ENCODE measurements at regions not wholly inside any gene's neighbourhood (a gene's known extent, or its start where the extent isn't known, plus 50 kb on each side); places are given as distances from the start of the nearest gene placed in this dataset.

DNA sequence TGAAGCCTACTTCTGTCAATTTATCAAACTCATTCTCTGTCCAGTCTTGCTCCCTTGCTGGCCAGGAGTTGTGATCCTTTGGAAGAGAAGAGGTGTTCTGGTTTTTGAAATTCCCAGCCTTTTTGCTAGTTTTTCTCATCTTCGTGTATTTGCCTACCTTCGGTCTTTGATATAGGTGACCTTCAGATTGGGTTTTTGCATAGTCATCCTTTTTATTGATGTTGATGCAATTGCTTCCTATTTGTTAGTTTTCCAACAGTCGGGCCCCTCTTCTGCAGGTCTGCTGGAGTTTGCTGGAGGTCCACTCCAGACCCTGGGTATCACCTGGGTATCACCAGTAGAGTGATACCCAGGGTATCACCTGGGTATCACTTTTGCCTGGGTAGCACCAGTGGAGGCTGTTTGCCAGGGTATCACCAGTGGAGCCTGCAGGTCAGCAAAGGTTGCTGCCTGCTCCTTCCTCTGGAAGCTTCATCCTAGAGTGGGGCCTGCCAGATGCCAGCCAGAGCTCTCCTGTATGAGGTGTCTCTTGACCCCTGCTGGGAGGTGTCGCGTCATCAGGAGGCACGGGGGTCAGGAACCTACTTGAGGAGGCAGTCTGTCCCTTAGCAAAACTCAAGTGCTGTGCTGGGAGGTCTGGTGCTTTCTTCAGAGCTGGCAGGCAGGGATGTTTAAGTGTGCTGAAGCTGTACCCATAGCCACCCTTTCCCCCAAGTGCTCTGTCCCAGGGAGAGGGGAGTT, 684.2 kb downstream of the PCDH18 start:
- no peak overlapping the region for H3K4me3 ChIP-seq (ENCODE audit: low read length)
- DNase-seq (ENCODE audit: low read depth) = no peak
- TF ChIP-seq, protein P1, sequence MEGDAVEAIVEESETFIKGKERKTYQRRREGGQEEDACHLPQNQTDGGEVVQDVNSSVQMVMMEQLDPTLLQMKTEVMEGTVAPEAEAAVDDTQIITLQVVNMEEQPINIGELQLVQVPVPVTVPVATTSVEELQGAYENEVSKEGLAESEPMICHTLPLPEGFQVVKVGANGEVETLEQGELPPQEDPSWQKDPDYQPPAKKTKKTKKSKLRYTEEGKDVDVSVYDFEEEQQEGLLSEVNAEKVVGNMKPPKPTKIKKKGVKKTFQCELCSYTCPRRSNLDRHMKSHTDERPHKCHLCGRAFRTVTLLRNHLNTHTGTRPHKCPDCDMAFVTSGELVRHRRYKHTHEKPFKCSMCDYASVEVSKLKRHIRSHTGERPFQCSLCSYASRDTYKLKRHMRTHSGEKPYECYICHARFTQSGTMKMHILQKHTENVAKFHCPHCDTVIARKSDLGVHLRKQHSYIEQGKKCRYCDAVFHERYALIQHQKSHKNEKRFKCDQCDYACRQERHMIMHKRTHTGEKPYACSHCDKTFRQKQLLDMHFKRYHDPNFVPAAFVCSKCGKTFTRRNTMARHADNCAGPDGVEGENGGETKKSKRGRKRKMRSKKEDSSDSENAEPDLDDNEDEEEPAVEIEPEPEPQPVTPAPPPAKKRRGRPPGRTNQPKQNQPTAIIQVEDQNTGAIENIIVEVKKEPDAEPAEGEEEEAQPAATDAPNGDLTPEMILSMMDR (conservative IDR thresholded peaks at IDR 0.05; ENCODE audit: low read depth, low read length) = no peak

DNA sequence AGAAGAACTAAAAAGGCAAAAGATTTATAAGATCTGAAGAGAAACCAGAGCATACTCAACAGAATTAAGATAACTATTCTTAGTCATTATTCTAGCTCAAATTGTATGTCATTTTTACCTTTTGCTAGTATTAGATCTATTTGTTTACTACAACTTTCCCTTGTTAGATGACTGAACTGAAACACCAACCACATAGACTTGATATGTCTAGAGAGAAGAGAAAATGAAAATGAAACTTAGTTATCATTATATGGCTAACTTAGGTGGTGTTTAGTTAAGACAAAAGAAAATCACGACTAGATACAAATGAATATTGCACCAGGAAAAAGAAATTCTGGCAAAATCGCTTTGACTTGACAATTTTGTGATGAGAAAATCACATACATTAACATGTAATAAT, 690.8 kb downstream of the PCDH18 start:
- DNase-seq (ENCODE audit: low read depth) = no peak
- TF ChIP-seq, protein P1 (conservative IDR thresholded peaks at IDR 0.05; ENCODE audit: low read depth, low read length) = no peak

DNA sequence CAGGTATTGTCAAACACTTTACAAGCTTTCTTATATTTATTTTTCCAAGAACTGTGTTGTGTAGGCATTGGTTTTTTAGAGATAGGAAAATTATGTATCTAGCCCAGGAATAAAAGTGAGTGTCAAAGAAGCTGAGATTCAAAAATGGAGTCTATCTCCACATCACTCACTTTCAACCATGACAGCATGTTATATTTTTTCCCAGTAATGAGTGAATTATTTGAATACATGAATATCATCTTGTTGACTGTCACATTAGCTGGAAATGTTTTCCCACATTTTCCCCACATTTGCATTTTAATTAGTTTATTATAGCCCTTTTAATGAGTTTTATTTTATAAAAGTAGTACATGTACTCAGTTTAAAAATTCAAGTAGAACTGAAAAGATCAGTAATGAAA, 693.7 kb downstream of the PCDH18 start:
- TF ChIP-seq, protein P1 (conservative IDR thresholded peaks at IDR 0.05; ENCODE audit: low read depth, low read length) = no peak
- no peak overlapping the region for H3K4me3 ChIP-seq (ENCODE audit: low read length)
- no peak for DNase-seq (ENCODE audit: low read depth)

More for the DNA sequence above, 690.8 kb downstream of the PCDH18 start:
- H3K4me3 ChIP-seq (ENCODE audit: low read length) = no peak overlapping the region

DNA sequence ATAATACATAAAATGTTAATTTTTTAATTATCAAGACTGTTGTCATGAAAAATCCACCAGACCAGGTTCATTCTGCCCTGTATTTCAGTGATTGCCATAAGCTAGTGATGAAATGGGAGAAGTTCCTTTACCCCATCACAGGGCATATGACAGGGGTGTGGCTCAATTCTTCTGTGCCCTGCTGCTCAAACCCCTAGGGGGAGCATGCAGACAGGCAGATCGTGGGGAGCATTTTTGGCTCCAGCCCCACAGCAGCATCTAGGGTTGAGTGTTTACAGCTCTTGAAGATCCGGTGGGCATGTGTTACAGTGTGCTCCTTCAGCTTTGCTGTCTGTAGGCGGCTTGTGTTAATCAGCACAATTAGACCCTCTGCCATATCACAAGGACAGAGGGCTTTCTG, 700.7 kb downstream of the PCDH18 start:
- no peak overlapping the region for H3K4me3 ChIP-seq (ENCODE audit: low read length)
- TF ChIP-seq, protein P1 (conservative IDR thresholded peaks at IDR 0.05; ENCODE audit: low read depth, low read length) = peak; percentile 19
- no peak for DNase-seq (ENCODE audit: low read depth)

DNA sequence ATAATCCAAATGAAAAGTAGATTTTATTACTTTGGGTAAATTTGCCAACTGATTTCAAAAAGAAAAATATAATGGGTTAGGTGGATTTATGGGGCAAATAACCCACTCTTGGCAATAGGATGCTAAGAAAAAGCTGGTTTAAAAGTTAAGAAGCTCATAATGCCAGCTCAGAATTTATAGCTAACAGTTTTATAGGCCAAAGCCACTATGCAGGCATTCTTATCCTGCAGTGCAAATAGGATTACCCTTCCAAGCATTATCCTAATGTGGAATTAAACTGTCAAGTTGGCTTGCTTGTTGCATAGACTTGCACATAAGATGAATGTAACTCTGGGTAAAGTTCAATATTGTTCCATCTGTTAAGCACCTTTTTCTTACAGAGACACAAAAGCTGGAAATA, 703.0 kb downstream of the PCDH18 start:
- DNase-seq (ENCODE audit: low read depth) = peak; percentile 34
- TF ChIP-seq, protein P1 (conservative IDR thresholded peaks at IDR 0.05; ENCODE audit: low read depth, low read length) = no peak
- no peak overlapping the region for H3K4me3 ChIP-seq (ENCODE audit: low read length)

DNA sequence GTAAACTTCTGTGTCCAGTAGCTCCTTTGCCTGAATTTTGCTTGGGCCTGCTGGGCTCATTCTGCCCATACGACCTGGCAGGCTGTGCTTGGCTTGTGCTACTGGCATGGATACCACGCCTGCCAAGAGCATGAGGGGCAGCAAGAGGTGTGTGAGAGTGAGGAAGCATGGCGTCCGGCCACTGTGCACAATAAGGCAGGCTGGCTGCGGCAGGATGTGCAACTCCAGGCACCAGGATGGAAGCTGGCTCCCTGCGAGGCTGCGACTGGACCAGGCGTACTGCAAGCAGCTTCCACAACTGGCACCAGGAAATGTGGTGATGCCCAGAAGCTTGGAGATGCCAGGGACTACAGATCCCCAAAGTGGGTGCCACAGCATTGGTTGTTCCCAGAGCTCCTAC, 709.3 kb downstream of the PCDH18 start:
- DNase-seq (ENCODE audit: low read depth) = no peak
- TF ChIP-seq, protein P1 (conservative IDR thresholded peaks at IDR 0.05; ENCODE audit: low read depth, low read length) = no peak
- no peak overlapping the region for H3K4me3 ChIP-seq (ENCODE audit: low read length)

DNA sequence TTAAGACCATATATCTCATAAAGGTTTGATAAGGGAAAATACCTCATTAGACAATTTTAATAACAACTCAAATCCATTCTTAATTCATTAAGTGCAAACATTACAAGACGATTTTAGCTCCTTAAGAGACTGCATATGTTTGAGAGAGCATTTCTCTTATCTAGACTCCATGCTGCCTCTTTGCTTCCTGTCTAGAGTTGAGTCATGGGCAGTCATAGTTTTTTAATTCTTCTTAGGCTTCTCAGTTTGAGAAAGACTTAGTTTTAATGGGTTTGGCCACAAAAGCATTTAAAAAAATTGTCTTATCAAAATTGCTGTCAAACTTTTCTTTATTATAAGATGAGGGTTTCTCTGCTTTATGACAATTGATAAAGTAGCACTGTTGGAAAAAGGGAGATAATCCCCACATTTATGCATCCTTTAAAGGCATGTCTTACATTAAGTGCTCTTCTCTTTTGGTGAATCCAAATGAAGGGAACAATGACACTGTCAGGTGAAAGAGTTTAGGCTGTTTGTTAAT, 713.4 kb downstream of the PCDH18 start:
- DNase-seq (ENCODE audit: low read depth) = no peak
- H3K4me3 ChIP-seq (ENCODE audit: low read length) = no peak overlapping the region

More for the DNA sequence above, 713.4 kb downstream of the PCDH18 start:
- TF ChIP-seq, protein P1 (conservative IDR thresholded peaks at IDR 0.05; ENCODE audit: low read depth, low read length) = no peak
